Vagina (tissue), 2 donors: ENCODE measurements at regions not wholly inside any gene's neighbourhood (a gene's known extent, or its start where the extent isn't known, plus 50 kb on each side); places are given as distances from the start of the nearest gene placed in this dataset.

ENCODE experiments used
- CTCF ChIP-seq, 3 experiments: fragments of 450-650 bp in 2 of 3; fragments of 200-600 bp in 1 of 3; sonication (generic) in 1 of 3; IDR thresholded peaks; one replicate each; pipeline ENCODE4 v1.5.1; 2017 to 2019; ENCODE audit warnings: antibody characterized with exemption in 3 of 3, mild to moderate bottlenecking in 2 of 3, moderate library complexity in 2 of 3
- POLR2A ChIP-seq, 2 donors: fragments of 450-650 bp; IDR thresholded peaks; one replicate each; pipeline ENCODE4 v1.6.1; 2017; ENCODE audit warnings: antibody characterized with exemption in 2 of 2, mild to moderate bottlenecking in 2 of 2, moderate library complexity in 2 of 2
- POLR2AphosphoS5 ChIP-seq, 2 donors: sonication (generic); formaldehyde crosslinking; IDR thresholded peaks; one replicate each; pipeline ENCODE4 v1.9.0; 2017; ENCODE audit warnings: antibody characterized with exemption in 2 of 2, mild to moderate bottlenecking in 2 of 2, low read depth in 1 of 2; ENCODE audit not compliant: insufficient read depth in 1 of 2

- no peak for TF ChIP-seq CTCF (IDR thresholded peaks at IDR 0.05)
- no peak for TF ChIP-seq POLR2AphosphoS5 (IDR thresholded peaks at IDR 0.05; ENCODE audit: insufficient read depth in 1 of 2, low read depth in 1 of 2)
- no peak for TF ChIP-seq POLR2A (IDR thresholded peaks at IDR 0.05)
Observed at GRCh38 chr4:105014234-105014633, 132.4 kb upstream of the TET2 start.
